Heart left ventricle (tissue), 13 donors: ENCODE measurements at regions not wholly inside any gene's neighbourhood (a gene's known extent, or its start where the extent isn't known, plus 50 kb on each side); places are given as distances from the start of the nearest gene placed in this dataset.

Experiments used
- CTCF ChIP-seq, 12 donors: fragments of 200-600 bp; sonication (generic) in 4 of 12; IDR thresholded peaks; one replicate each; pipeline versions ENCODE4 v1.5.0 to v1.8.0; 2018 to 2022; ENCODE audit warnings: antibody characterized with exemption in 12 of 12, mild to moderate bottlenecking in 5 of 12
- POLR2A ChIP-seq, 2 donors: fragments of 450-650 bp; IDR thresholded peaks; one replicate each; pipeline ENCODE4 v1.6.1; 2017; ENCODE audit warnings: antibody characterized with exemption in 2 of 2, mild to moderate bottlenecking in 2 of 2, moderate library complexity in 2 of 2
- donor health status: ischemic (EF 13 %, LVEDD 7.1; RV severe dilation, severe dysfunction).
- donor health status: DM: no; HTN: yes; CAD: no.
- donor health status: DM: no; HTN: no; CAD: no.
- donor health status: ischemic (EF 25% LVEDD 6.9; RV normal size, moderate dysfunction).
- donor health status: ischemic (EF 25% LVEDD 5.7; RV mildly dilated, moderate dysfunction).
- donor health status: ischemic (EF 35%, LVEDD 5.7; RV mildly dilated, moderate dysfunction).
- donor health status: nonischemic (EF 11% LVEDD 7.7; RV severe dilation, severe dysfunction).
- donor health status: DM: yes; HTN: yes; CAD: no.
- donor health status: PGD.
- donor health status: ischemic (EF 29% LVEDD 5.4; RV normal size, mild dysfunction).
- donor health status: nonischemic (EF 23%, LVEDD 6.1; RV moderate dilation, normal function).

GRCh38 chr10:111872591-111872990 is 311.0 kb downstream of the GPAM start:
- TF ChIP-seq CTCF (IDR thresholded peaks at IDR 0.05) (no peak), POLR2A (IDR thresholded peaks at IDR 0.05) (no peak)
